ENCODE measurements at regions not wholly inside any gene's neighbourhood (a gene's known extent, or its start where the extent isn't known, plus 50 kb on each side); places are given as distances from the start of the nearest gene placed in this dataset.

DNA sequence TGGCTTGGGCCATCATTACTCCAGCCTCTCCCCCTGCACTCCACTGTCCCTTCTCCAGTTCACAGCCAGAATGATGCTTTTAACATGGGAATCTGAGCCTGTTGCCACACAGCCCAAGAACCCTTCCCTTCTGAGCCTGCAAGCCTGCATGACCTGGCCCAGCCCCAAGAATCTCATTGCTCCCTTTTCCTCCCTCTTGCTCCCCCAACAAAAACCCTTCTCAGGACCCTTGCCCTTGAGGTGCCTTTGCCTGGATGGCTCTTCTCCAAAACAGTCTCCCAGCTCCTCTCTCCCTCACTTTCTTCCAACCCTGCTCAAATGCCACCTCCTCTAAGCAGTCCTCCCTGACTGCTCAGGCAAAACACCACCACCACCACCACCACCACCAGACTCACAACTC is 157.2 kb downstream of the ANKRD60 start:
- no peak for TF ChIP-seq EZH2 (IDR thresholded peaks at IDR 0.05; ENCODE audit: borderline replicate concordance, low read length)
- no peak for TF ChIP-seq CTCF (IDR thresholded peaks at IDR 0.05; ENCODE audit: low read length)

All from OCI-LY1 (cell line).